PC-9 (cell line): ENCODE measurements at regions not wholly inside any gene's neighbourhood (a gene's known extent, or its start where the extent isn't known, plus 50 kb on each side); places are given as distances from the start of the nearest gene placed in this dataset.

Experiments used
- BruUV-seq: library from RNA; stranded (reverse); fragments of 400-500 nt; replicated peaks from 2 replicates; lab custom pipeline; 2021; lab: Mats Ljungman, UMichigan
- CTCF ChIA-PET: fragments of 300-600 bp; sonication (Branson Sonifier 250); formaldehyde crosslinking; loops from one replicate; lab custom pipeline; 2022; ENCODE audit warnings: antibody characterized with exemption; lab: Charles Lee
- POLR2A ChIA-PET: fragments of 300-600 bp; sonication (Branson Sonifier 250); formaldehyde crosslinking; loops from one replicate; lab custom pipeline; 2022; ENCODE audit warnings: antibody characterized with exemption; ENCODE audit not compliant: unreplicated experiment; lab: Charles Lee
- DNase-seq, 2 experiments: peaks; one replicate each; pipeline versions ENCODE4 v3.0.0 to v3.0.0-alpha.2; 2015 to 2022; ENCODE audit warnings: mixed read lengths in 1 of 2
- H2AFZ ChIP-seq: fragments of 200-600 bp; sonication (generic); 2 replicates; pipeline ENCODE4 v1.8.1; 2017; ENCODE audit warnings: antibody characterized with exemption
- H3F3A ChIP-seq: fragments of 200-600 bp; sonication (generic); 2 replicates; pipeline ENCODE4 v1.8.1; 2017; ENCODE audit warnings: antibody characterized with exemption, mild to moderate bottlenecking, low read depth; ENCODE audit not compliant: insufficient read depth
- H3K27ac ChIP-seq: fragments of 200-600 bp; sonication (generic); 2 replicates; pipeline ENCODE4 v1.6.1; 2016; ENCODE audit warnings: mixed run types
- H3K27me3 ChIP-seq: fragments of 200-600 bp; sonication (generic); 2 replicates; pipeline ENCODE4 v1.6.1; 2016; ENCODE audit warnings: low read depth, mixed run types; ENCODE audit not compliant: insufficient read depth
- H3K36me3 ChIP-seq: fragments of 200-600 bp; sonication (generic); 2 replicates; pipeline ENCODE4 v1.6.1; 2016; ENCODE audit warnings: low read depth, mixed run types
- H3K4me1 ChIP-seq: fragments of 200-600 bp; sonication (generic); replicated peaks from 2 replicates; pipeline ENCODE4 v1.6.1; 2016; ENCODE audit warnings: mixed run types; ENCODE audit not compliant: insufficient read depth
- H3K4me2 ChIP-seq: fragments of 200-600 bp; sonication (generic); 2 replicates; pipeline ENCODE4 v1.6.1; 2017; ENCODE audit warnings: mixed run types
- H3K4me3 ChIP-seq: fragments of 200-600 bp; sonication (generic); 2 replicates; pipeline ENCODE4 v1.6.1; 2016; ENCODE audit warnings: mixed run types
- H3K79me2 ChIP-seq: fragments of 200-600 bp; sonication (generic); 2 replicates; pipeline ENCODE4 v1.6.1; 2017; ENCODE audit warnings: low read depth, mixed run types
- H3K9me2 ChIP-seq: fragments of 200-600 bp; sonication (generic); 2 replicates; pipeline ENCODE4 v1.8.1; 2017; ENCODE audit warnings: mild to moderate bottlenecking; ENCODE audit not compliant: insufficient read depth
- H3K9me3 ChIP-seq: fragments of 200-600 bp; sonication (generic); 2 replicates; pipeline ENCODE4 v1.8.1; 2016; ENCODE audit warnings: low read depth; ENCODE audit not compliant: insufficient read depth
- H4K20me1 ChIP-seq: fragments of 200-600 bp; sonication (generic); 2 replicates; pipeline ENCODE4 v1.8.1; 2017; ENCODE audit not compliant: insufficient read depth
- CTCF ChIP-seq: fragments of 200-600 bp; sonication (generic); conservative IDR thresholded peaks from 2 replicates; pipeline ENCODE4 v1.6.1; 2017; ENCODE audit warnings: mixed run types, antibody characterized with exemption, mild to moderate bottlenecking, moderate library complexity
- EZH2 ChIP-seq: fragments of 200-600 bp; sonication (generic); IDR thresholded peaks from 2 replicates; pipeline ENCODE4 v1.8.0; 2017; ENCODE audit warnings: antibody characterized with exemption, low read depth
- intact Hi-C: fragments of 100-400 bp; cut with micrococcal nuclease; formaldehyde crosslinking; loops from one replicate; pipeline ENCODE4 v1.10.0; 2022; ENCODE audit not compliant: unreplicated experiment

- Histone ChIP-seq H3K36me3 (no peaks in the 10 kb centered on the region), H3F3A (no peaks in the 10 kb centered on the region), H4K20me1 (no peaks in the 10 kb centered on the region), H3K27me3 (no peaks in the 10 kb centered on the region), H3K4me1 (no peaks in the 10 kb centered on the region), H3K27ac (no peak overlapping the region), H3K79me2 (no peaks in the 10 kb centered on the region), H2AFZ (no peak overlapping the region), H3K9me2 (no peaks in the 10 kb centered on the region), H3K9me3 (no peaks in the 10 kb centered on the region), H3K4me2 (no peak overlapping the region), H3K4me3 (no peak overlapping the region)
- intact Hi-C loops: loop anchor here (2.0 to 10.0 kb wide), 5 partner anchors 101 to 1106 kb away; partner anchors contain the start of genes FANCB and MOSPD2
- no TSS peak for BruUV-seq
- DNase-seq: no peak
- TF ChIP-seq EZH2 (no peak), CTCF (no peak)
- ChIA-PET POLR2A (interaction anchor here (0.6 kb wide), 1 partner anchor 594 kb away, joined by 3 read pairs; the partner anchor contains the start of gene CA5B), CTCF (no interaction called here)
Measured at GRCh38 chrX:15143825-15144121, 126.1 kb downstream of the ASB9 start.

- Histone ChIP-seq H3K27me3 (no peaks in the 10 kb centered on the region), H3K4me2 (no peak overlapping the region), H3K4me1 (no peaks in the 10 kb centered on the region), H3K27ac (no peak overlapping the region), H4K20me1 (no peaks in the 10 kb centered on the region), H3K36me3 (no peaks in the 10 kb centered on the region), H3K9me2 (no peaks in the 10 kb centered on the region), H3K4me3 (no peak overlapping the region), H3K79me2 (no peaks in the 10 kb centered on the region), H3K9me3 (no peaks in the 10 kb centered on the region), H2AFZ (no peak overlapping the region), H3F3A (no peaks in the 10 kb centered on the region)
- ChIA-PET CTCF (no interaction called here), POLR2A (interaction anchor here (0.6 kb wide), 1 partner anchor 1570 kb away, joined by 3 read pairs; no protein-coding TSS in a partner anchor)
- no peak for TF ChIP-seq EZH2
- TF ChIP-seq CTCF: peak; percentile 84
- DNase-seq: peak in 1 of 2 experiments; percentile 28
- intact Hi-C loops: loop anchor here (2.0 to 10.0 kb wide), 5 partner anchors 102 to 1106 kb away; partner anchors contain the start of genes FANCB and MOSPD2
- no TSS peak for BruUV-seq
Measured at GRCh38 chrX:15143050-15143824, 126.6 kb downstream of the ASB9 start.

DNA sequence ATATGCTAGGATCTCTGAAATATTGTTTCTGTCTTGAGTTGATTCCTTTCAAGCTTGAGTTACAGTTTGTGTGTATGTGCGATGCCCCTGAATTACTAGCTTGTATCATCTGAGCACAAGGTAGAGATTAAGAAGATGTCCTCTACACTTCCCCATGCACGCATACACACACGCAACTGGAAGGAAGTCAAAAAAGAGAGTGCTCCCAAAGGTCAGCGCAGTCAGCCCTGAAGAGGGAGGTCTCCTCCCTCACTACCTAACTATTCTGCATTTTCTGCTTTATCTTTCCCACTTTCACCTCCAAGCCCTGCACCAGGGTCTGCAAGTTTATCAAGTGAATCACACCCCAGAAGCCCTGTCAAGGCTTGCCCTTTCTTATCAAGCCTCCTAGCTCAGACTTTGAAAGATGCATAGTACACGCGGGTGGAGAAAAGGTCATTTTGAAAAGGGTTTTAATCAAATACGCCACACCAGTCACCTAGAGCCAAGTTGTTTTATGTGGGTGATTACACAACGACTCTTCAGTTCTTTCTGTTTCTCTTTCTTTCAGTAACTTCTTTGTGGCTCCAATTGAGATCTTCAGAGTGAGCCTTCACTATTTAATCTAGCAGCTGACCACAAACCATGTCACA is 127.7 kb downstream of the ASB9 start:
- Histone ChIP-seq H3K27ac (no peak overlapping the region), H3K4me2 (no peak overlapping the region), H3K9me2 (no peaks in the 10 kb centered on the region), H3K36me3 (no peaks in the 10 kb centered on the region), H2AFZ (no peak overlapping the region), H3K9me3 (no peaks in the 10 kb centered on the region), H3K27me3 (no peaks in the 10 kb centered on the region), H3K4me3 (no peak overlapping the region), H3K4me1 (no peaks in the 10 kb centered on the region), H3F3A (no peaks in the 10 kb centered on the region), H4K20me1 (no peaks in the 10 kb centered on the region), H3K79me2 (no peaks in the 10 kb centered on the region)
- ChIA-PET POLR2A (no interaction called here), CTCF (interaction anchor here (0.7 kb wide), 1 partner anchor 645 kb away, joined by 3 read pairs; no protein-coding TSS in a partner anchor)
- no TSS peak for BruUV-seq
- DNase-seq: no peak
- intact Hi-C loops: loop anchor here (2.0 to 10.0 kb wide), 5 partner anchors 103 to 1105 kb away; partner anchors contain the start of genes FANCB and MOSPD2
- no peak for TF ChIP-seq CTCF
- TF ChIP-seq EZH2: no peak
